ENCODE measurements at regions not wholly inside any gene's neighbourhood (a gene's known extent, or its start where the extent isn't known, plus 50 kb on each side); places are given as distances from the start of the nearest gene placed in this dataset.

DNA sequence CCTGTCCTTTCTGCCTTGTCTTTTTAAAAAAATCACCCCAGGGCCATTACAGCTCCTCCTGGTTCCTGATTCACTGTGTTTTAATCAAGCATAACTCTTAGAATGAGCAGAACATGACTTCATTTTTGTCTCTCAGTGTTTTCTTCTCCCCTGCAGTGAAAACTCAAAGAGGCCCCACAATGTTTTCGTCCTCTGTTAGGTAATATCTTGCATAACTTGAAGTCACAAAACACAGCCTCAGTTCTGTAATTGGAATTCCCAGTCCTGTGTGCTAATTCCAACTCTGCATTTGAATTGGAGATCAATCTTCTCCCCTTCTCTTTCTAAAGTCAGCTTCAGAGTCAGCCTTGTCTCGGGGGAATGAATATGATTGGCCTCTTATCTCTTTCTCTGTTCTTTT, 186.5 kb upstream of the NAV2 start:
- H3K36me3 ChIP-seq (ENCODE audit: control insufficient read depth in 2 of 2, insufficient read depth in 2 of 2, low read length in 2 of 2): no peaks in the 10 kb centered on the region
- no peak overlapping the region for H3K9ac ChIP-seq (ENCODE audit: low read depth in 1 of 2, low read length in 2 of 2)

DNA sequence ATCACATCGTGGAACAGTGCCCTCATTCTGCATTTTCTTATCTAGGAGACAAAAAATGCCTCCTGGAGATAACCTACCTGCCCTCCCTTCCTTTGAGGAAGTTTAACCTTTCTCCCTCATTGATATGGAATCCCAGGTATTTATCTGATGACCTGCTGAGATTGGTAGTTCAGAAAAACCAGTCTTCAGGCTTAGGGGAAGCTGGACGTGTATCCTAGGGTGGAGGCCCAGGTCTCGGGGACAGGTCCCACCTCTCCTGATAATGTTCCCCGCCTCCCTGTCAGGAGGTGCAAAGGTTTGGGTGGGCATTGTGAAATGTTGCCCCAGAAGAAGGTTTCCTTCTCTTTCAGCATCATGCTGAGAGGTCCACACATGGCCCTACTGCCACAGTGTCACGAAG, 186.9 kb upstream of the NAV2 start:
- no peaks in the 10 kb centered on the region for H3K36me3 ChIP-seq (ENCODE audit: control insufficient read depth in 2 of 2, insufficient read depth in 2 of 2, low read length in 2 of 2)
- H3K9me3 ChIP-seq (ENCODE audit: control insufficient read depth in 2 of 2, low read length in 2 of 2): no peaks in the 10 kb centered on the region
- no peaks in the 10 kb centered on the region for H3K4me1 ChIP-seq (ENCODE audit: control insufficient read depth in 2 of 2, insufficient read depth in 2 of 2, low read length in 2 of 2)
- H3K9ac ChIP-seq (ENCODE audit: low read depth in 1 of 2, low read length in 2 of 2): no peak overlapping the region
- H3K27ac ChIP-seq (ENCODE audit: low read depth in 2 of 2, low read length in 2 of 2): no peak overlapping the region
- H3K27me3 ChIP-seq (ENCODE audit: control insufficient read depth in 2 of 2, insufficient read depth in 2 of 2, low read length in 2 of 2): no peaks in the 10 kb centered on the region
- H3K4me3 ChIP-seq (ENCODE audit: low read length in 2 of 2): no peak overlapping the region

More for the DNA sequence above, 186.5 kb upstream of the NAV2 start:
- H3K27me3 ChIP-seq (ENCODE audit: control insufficient read depth in 2 of 2, insufficient read depth in 2 of 2, low read length in 2 of 2): no peaks in the 10 kb centered on the region
- no peak overlapping the region for H3K27ac ChIP-seq (ENCODE audit: low read depth in 2 of 2, low read length in 2 of 2)
- H3K9me3 ChIP-seq (ENCODE audit: control insufficient read depth in 2 of 2, low read length in 2 of 2): no peaks in the 10 kb centered on the region
- H3K4me3 ChIP-seq (ENCODE audit: low read length in 2 of 2): no peak overlapping the region
- no peaks in the 10 kb centered on the region for H3K4me1 ChIP-seq (ENCODE audit: control insufficient read depth in 2 of 2, insufficient read depth in 2 of 2, low read length in 2 of 2)

DNA sequence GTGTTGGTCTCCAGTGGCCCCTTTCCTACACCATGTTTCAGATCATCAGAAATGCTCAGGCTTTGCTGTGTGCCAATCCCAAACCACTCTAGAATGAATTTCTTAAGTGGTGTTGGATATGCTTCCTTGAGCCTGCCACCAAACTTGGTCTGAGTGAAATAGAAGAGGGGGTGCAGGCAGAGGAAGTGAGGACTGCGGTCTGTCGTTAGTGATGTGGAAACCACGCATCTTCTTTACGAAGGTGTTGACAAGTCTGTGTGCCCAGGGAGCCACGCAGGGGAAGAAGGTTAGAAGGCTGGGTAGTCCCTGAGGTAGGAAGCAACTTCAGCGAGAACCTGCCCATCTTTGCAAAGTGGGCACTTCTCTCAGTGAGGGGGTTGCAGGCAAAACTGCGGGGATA, 187.4 kb upstream of the NAV2 start:
- Histone ChIP-seq H3K9me3 (ENCODE audit: control insufficient read depth in 2 of 2, low read length in 2 of 2) (no peaks in the 10 kb centered on the region), H3K36me3 (ENCODE audit: control insufficient read depth in 2 of 2, insufficient read depth in 2 of 2, low read length in 2 of 2) (no peaks in the 10 kb centered on the region), H3K4me1 (ENCODE audit: control insufficient read depth in 2 of 2, insufficient read depth in 2 of 2, low read length in 2 of 2) (no peaks in the 10 kb centered on the region), H3K4me3 (ENCODE audit: low read length in 2 of 2) (no peak overlapping the region), H3K9ac (ENCODE audit: low read depth in 1 of 2, low read length in 2 of 2) (no peak overlapping the region), H3K27me3 (ENCODE audit: control insufficient read depth in 2 of 2, insufficient read depth in 2 of 2, low read length in 2 of 2) (no peaks in the 10 kb centered on the region), H3K27ac (ENCODE audit: low read depth in 2 of 2, low read length in 2 of 2) (no peak overlapping the region)

DNA sequence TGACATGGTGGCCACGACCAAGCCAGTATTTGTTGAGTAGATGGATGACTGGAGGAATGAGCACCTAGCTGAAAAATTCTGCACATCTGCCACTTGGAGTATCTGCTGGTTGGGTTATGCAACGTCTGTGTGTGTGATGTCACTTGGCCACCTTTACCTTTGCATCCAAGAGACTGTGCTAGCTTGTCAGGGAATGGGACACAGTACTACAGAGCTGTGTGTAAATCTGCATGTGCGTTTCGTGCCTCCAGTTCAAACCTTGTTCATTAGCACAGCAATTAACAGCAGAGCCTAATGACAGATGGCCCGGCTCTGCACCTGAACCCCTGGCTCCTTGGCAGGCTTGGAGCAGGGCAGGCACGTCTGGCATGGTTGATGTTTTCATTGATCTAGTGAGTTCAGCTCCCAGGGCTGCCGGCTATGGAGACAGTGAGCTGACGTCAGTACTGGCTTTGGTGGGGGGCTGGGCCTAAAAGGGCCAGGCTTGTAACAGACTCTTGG, 188.4 kb upstream of the NAV2 start:
- H3K9me3 ChIP-seq (ENCODE audit: control insufficient read depth in 2 of 2, low read length in 2 of 2): no peaks in the 10 kb centered on the region
- H3K4me1 ChIP-seq (ENCODE audit: control insufficient read depth in 2 of 2, insufficient read depth in 2 of 2, low read length in 2 of 2): no peaks in the 10 kb centered on the region
- H3K9ac ChIP-seq (ENCODE audit: low read depth in 1 of 2, low read length in 2 of 2): no peak overlapping the region
- no peak overlapping the region for H3K4me3 ChIP-seq (ENCODE audit: low read length in 2 of 2)
- no peak overlapping the region for H3K27ac ChIP-seq (ENCODE audit: low read depth in 2 of 2, low read length in 2 of 2)
- no peaks in the 10 kb centered on the region for H3K36me3 ChIP-seq (ENCODE audit: control insufficient read depth in 2 of 2, insufficient read depth in 2 of 2, low read length in 2 of 2)
- H3K27me3 ChIP-seq (ENCODE audit: control insufficient read depth in 2 of 2, insufficient read depth in 2 of 2, low read length in 2 of 2): no peaks in the 10 kb centered on the region

DNA sequence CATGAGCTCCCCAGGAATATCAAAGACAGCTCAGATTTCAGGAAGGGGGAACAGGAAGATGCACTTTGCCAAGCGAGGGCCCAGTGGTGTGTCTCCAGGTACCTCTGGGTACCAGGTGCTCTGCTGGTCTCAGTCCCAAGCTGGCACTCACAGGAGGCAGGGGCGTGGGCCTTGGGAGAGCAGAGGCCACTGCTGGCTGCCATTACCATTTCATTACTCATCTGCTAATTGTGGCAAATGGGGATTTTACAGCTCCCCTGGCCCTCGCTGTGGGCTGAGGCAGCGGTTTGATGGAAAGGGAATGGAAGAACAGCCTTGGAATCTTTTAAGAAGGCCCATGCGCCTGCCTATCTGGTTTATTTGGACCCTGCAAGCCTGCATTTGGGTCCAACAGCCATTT, 192.0 kb upstream of the NAV2 start:
- Histone ChIP-seq H3K9ac (ENCODE audit: low read depth in 1 of 2, low read length in 2 of 2) (no peak overlapping the region), H3K27ac (ENCODE audit: low read depth in 2 of 2, low read length in 2 of 2) (no peak overlapping the region), H3K4me3 (ENCODE audit: low read length in 2 of 2) (no peak overlapping the region), H3K4me1 (ENCODE audit: control insufficient read depth in 2 of 2, insufficient read depth in 2 of 2, low read length in 2 of 2) (no peaks in the 10 kb centered on the region), H3K9me3 (ENCODE audit: control insufficient read depth in 2 of 2, low read length in 2 of 2) (no peaks in the 10 kb centered on the region), H3K36me3 (ENCODE audit: control insufficient read depth in 2 of 2, insufficient read depth in 2 of 2, low read length in 2 of 2) (no peaks in the 10 kb centered on the region), H3K27me3 (ENCODE audit: control insufficient read depth in 2 of 2, insufficient read depth in 2 of 2, low read length in 2 of 2) (peaks cover 0 to 2% of the 10 kb centered on the region in 2 donors)

DNA sequence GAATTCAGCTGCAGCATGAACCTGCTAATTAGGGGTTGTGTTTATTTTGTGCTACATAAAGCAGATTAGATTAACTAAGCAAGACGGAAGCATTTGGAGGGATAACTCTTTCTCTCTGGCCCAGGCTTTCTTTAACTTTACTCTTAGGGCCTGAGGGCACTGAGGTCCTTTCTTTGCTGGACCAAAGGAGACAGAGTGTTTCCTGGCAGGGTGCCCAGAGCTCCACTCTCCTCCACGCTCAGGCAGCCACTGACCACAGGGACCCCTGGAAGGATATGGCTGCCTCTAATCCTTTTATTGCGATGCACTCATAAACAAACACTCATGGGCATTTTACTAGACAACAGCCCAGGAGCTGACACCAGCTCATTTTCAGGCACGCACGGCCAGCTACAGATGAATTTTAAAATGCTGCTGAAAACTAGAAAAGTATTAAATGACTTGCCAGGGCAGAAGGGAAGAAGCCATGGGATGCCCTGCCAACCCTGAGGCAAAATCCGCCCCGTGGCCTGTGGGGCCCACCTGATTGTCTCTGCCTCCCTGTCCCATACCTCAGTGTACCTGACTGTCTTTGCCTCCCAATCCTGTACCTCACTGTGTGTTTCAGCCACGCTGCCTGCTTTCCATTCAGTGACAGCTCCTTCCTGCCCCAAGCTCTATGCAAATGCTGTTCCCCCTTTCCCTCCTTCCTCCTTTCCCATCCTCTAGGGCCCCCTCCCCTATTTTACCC, 192.6 kb upstream of the NAV2 start:
- H3K36me3 ChIP-seq (ENCODE audit: control insufficient read depth in 2 of 2, insufficient read depth in 2 of 2, low read length in 2 of 2): no peaks in the 10 kb centered on the region

DNA sequence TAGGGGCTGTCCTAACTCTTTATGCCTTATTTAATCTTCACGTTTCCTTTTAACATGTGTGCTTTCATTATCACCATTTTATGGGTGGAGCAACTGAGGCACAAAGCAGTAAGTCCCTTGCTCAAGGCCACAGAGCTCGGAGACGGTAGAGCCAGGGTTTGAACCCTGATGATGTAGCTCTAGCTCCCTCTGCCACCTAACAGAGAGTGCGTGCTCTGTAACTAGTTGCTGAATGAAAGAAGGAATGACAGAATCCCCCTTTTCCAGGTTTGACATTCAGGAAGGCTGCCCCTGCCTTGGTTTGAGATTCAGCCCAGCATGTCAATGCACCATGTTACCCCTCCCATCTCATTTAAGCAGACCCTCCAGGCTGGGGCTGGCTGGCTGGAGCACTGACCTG, 193.3 kb upstream of the NAV2 start:
- H3K4me3 ChIP-seq (ENCODE audit: low read length in 2 of 2): no peak overlapping the region
- H3K27ac ChIP-seq (ENCODE audit: low read depth in 2 of 2, low read length in 2 of 2): no peak overlapping the region
- peaks cover 0 to 2% of the 10 kb centered on the region in 2 donors for H3K27me3 ChIP-seq (ENCODE audit: control insufficient read depth in 2 of 2, insufficient read depth in 2 of 2, low read length in 2 of 2)
- no peaks in the 10 kb centered on the region for H3K9me3 ChIP-seq (ENCODE audit: control insufficient read depth in 2 of 2, low read length in 2 of 2)
- no peaks in the 10 kb centered on the region for H3K4me1 ChIP-seq (ENCODE audit: control insufficient read depth in 2 of 2, insufficient read depth in 2 of 2, low read length in 2 of 2)
- H3K9ac ChIP-seq (ENCODE audit: low read depth in 1 of 2, low read length in 2 of 2): no peak overlapping the region
- H3K36me3 ChIP-seq (ENCODE audit: control insufficient read depth in 2 of 2, insufficient read depth in 2 of 2, low read length in 2 of 2): no peaks in the 10 kb centered on the region

More for the DNA sequence above, 192.6 kb upstream of the NAV2 start:
- Histone ChIP-seq H3K27me3 (ENCODE audit: control insufficient read depth in 2 of 2, insufficient read depth in 2 of 2, low read length in 2 of 2) (peaks cover 0 to 2% of the 10 kb centered on the region in 2 donors), H3K4me1 (ENCODE audit: control insufficient read depth in 2 of 2, insufficient read depth in 2 of 2, low read length in 2 of 2) (no peaks in the 10 kb centered on the region), H3K27ac (ENCODE audit: low read depth in 2 of 2, low read length in 2 of 2) (no peak overlapping the region), H3K9ac (ENCODE audit: low read depth in 1 of 2, low read length in 2 of 2) (no peak overlapping the region), H3K9me3 (ENCODE audit: control insufficient read depth in 2 of 2, low read length in 2 of 2) (no peaks in the 10 kb centered on the region), H3K4me3 (ENCODE audit: low read length in 2 of 2) (no peak overlapping the region)

DNA sequence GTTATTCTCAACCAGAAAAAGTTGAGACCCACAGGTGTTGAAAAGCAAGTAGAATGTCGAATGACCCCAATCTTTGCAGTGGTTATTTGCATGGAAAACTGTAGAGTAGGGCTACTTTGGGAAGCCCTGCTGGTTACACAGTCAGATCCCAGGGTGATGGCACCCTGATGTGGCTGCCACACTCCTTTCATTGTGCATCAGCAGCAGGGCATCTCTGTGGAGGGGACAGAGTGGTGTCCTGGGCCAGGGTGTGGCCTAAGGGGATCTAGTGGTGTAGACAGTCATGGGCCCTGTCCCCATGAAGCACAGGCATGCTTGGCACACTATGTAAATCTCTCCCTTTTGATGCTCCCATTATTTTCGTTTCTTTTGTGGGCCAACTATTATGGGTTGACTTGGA, 199.4 kb upstream of the NAV2 start:
- Histone ChIP-seq H3K9me3 (ENCODE audit: control insufficient read depth in 2 of 2, low read length in 2 of 2) (no peaks in the 10 kb centered on the region), H3K27ac (ENCODE audit: low read depth in 2 of 2, low read length in 2 of 2) (no peak overlapping the region), H3K4me1 (ENCODE audit: control insufficient read depth in 2 of 2, insufficient read depth in 2 of 2, low read length in 2 of 2) (no peaks in the 10 kb centered on the region), H3K36me3 (ENCODE audit: control insufficient read depth in 2 of 2, insufficient read depth in 2 of 2, low read length in 2 of 2) (no peaks in the 10 kb centered on the region), H3K4me3 (ENCODE audit: low read length in 2 of 2) (no peak overlapping the region), H3K27me3 (ENCODE audit: control insufficient read depth in 2 of 2, insufficient read depth in 2 of 2, low read length in 2 of 2) (peaks cover 6 to 7% of the 10 kb centered on the region in 2 donors), H3K9ac (ENCODE audit: low read depth in 1 of 2, low read length in 2 of 2) (no peak overlapping the region)

DNA sequence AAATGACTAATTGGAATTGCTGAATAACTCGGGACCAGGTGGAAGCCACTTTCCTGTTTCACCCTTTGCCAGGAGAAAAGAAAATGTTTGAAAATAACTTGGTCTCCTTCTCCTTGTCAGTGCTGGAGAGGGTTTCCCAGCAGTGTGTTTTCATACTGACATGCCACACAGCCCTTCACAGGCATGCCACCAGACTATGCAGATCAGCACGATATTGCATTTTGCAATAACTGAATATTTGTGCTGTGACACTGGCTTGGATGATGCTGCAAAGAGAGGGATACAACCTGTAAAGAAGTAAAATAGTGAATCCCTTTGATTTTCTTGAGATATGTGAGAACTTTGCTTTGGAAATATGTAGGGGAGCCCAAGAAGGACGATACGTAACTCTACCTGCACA, 200.0 kb upstream of the NAV2 start:
- Histone ChIP-seq H3K36me3 (ENCODE audit: control insufficient read depth in 2 of 2, insufficient read depth in 2 of 2, low read length in 2 of 2) (no peaks in the 10 kb centered on the region), H3K4me3 (ENCODE audit: low read length in 2 of 2) (no peak overlapping the region), H3K27me3 (ENCODE audit: control insufficient read depth in 2 of 2, insufficient read depth in 2 of 2, low read length in 2 of 2) (peaks cover 6 to 7% of the 10 kb centered on the region in 2 donors), H3K27ac (ENCODE audit: low read depth in 2 of 2, low read length in 2 of 2) (no peak overlapping the region), H3K9ac (ENCODE audit: low read depth in 1 of 2, low read length in 2 of 2) (no peak overlapping the region), H3K4me1 (ENCODE audit: control insufficient read depth in 2 of 2, insufficient read depth in 2 of 2, low read length in 2 of 2) (no peaks in the 10 kb centered on the region), H3K9me3 (ENCODE audit: control insufficient read depth in 2 of 2, low read length in 2 of 2) (no peaks in the 10 kb centered on the region)

DNA sequence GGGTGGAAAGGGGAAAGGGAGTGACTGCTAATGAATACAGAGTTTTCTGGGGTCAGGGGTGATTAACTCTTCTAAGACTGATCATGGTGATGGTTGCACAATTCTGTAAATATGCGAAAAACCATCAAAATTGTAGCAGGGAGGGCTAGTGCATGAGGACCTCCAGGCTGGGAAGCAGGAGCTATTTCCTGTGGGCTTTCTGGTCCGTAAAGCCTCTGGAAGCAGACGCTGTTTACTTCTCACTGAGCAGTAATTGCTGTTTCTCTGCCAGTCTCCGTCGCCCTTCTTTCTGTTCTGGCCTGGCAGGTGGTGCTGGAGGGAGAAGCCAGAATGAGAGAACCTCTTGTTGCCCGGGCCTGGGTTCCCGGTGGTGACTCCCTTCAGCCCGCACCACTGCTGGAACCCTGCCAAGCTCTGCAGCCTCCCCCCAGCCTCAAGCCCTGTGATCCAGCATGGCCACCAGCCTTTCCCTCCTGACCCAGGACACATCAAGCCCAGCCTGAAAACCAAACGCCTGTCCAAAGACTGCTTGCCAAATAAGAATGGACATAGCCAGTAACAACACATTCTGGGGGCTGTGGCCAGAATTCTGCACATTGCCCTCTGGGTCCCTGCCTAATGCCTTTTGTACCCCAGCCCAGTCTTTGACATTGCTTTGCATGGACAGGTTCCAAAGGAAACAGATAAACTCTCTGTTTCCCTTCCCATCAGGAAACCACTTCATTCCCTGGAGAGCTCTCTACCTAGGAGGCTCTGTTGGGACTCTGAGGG, 201.0 kb upstream of the NAV2 start:
- no peaks in the 10 kb centered on the region for H3K36me3 ChIP-seq (ENCODE audit: control insufficient read depth in 2 of 2, insufficient read depth in 2 of 2, low read length in 2 of 2)
- no peak overlapping the region for H3K4me3 ChIP-seq (ENCODE audit: low read length in 2 of 2)
- no peaks in the 10 kb centered on the region for H3K9me3 ChIP-seq (ENCODE audit: control insufficient read depth in 2 of 2, low read length in 2 of 2)
- no peaks in the 10 kb centered on the region for H3K4me1 ChIP-seq (ENCODE audit: control insufficient read depth in 2 of 2, insufficient read depth in 2 of 2, low read length in 2 of 2)
- no peak overlapping the region for H3K9ac ChIP-seq (ENCODE audit: low read depth in 1 of 2, low read length in 2 of 2)
- H3K27me3 ChIP-seq (ENCODE audit: control insufficient read depth in 2 of 2, insufficient read depth in 2 of 2, low read length in 2 of 2): peaks cover 6 to 7% of the 10 kb centered on the region in 2 donors
- no peak overlapping the region for H3K27ac ChIP-seq (ENCODE audit: low read depth in 2 of 2, low read length in 2 of 2)
